HG02970 (cell line): ENCODE measurements at regions not wholly inside any gene's neighbourhood (a gene's known extent, or its start where the extent isn't known, plus 50 kb on each side); places are given as distances from the start of the nearest gene placed in this dataset.

Experiments
- ATAC-seq: cut with Tn5 transposase; IDR thresholded peaks from one replicate; pipeline ENCODE4 v1.9.1; 2021; ENCODE audit warnings: mild to moderate bottlenecking, moderate library complexity, moderate number of reproducible peaks; ENCODE audit not compliant: unreplicated experiment, low FRiP score

DNA sequence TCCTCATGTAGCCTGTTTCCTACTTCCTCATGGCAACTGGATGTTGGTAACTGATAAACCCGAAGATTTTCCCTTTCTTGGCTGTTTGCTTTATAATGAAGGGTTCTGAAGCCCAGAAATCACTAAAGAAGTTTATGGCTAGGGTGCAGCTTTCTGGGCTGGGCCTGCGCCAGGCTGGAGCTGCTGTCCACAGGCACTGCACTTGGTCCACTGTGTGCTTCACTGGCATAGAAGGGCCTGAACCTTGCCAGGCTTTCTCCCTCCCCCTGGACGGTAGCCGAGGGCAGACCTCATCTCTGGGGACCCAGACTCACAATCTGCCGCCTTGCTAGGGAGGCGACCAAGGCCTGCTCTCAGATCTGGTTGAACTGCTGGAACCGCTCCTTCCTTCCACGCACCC, 133.3 kb upstream of the SPRED2 start:
- no peak for ATAC-seq

DNA sequence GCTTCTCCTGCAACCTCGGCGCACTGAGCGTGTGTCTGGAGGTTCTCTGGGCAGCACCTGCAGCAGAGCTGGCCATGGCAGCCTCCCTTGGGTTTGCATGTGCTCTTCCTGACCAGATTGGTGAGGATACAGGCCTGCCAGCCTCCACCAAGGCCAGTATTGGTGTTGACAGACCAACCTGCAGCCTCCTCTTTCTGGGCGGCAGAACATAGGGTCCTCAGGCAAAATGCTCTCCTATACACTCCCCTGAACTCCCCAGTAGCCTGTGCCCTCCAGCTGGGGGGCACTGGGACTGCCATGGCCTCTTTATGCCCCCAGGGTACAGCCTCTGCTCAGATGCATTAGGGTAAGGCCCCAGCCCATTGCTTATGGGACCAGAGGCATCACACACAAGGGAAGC, 131.9 kb upstream of the SPRED2 start:
- no peak for ATAC-seq

DNA sequence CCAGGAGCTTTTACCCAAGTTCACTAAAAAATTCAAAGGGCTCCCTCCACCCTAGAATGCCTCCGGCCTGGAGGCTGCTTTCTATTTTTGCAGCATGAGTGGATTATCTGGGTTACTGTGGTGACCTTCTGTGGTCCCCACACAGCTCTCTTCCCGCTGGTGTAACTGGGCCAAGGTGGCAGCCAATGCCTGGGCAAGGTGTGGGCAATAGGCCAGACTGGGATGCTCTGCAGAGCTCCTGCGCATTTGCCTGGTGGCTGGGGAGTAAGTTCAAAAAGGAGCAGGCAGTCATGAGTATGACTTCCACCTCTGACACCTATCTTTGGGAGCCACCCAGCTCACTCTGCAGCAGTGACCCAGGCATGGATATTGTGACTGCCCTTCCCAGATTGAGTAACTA, 130.5 kb upstream of the SPRED2 start:
- no peak for ATAC-seq

DNA sequence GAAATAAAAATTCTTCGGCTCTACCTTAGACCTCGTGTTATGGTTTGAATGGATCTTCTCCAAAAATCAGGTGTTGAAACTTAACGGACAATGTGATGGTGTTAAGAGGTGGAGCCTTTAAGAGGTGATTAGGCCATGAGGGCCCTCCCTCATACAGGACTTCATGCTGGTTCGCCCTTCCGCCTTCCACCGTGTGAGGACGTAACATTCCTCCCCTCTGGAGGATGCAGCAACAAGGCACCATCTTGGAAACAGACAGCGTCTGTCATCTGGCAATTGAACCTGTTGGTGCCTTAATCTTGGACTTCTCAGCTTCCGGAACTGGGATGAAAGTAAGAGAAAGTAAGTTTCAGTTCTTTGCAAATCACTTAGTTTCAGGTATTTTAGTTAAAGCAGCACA, 126.3 kb upstream of the SPRED2 start:
- no peak for ATAC-seq

DNA sequence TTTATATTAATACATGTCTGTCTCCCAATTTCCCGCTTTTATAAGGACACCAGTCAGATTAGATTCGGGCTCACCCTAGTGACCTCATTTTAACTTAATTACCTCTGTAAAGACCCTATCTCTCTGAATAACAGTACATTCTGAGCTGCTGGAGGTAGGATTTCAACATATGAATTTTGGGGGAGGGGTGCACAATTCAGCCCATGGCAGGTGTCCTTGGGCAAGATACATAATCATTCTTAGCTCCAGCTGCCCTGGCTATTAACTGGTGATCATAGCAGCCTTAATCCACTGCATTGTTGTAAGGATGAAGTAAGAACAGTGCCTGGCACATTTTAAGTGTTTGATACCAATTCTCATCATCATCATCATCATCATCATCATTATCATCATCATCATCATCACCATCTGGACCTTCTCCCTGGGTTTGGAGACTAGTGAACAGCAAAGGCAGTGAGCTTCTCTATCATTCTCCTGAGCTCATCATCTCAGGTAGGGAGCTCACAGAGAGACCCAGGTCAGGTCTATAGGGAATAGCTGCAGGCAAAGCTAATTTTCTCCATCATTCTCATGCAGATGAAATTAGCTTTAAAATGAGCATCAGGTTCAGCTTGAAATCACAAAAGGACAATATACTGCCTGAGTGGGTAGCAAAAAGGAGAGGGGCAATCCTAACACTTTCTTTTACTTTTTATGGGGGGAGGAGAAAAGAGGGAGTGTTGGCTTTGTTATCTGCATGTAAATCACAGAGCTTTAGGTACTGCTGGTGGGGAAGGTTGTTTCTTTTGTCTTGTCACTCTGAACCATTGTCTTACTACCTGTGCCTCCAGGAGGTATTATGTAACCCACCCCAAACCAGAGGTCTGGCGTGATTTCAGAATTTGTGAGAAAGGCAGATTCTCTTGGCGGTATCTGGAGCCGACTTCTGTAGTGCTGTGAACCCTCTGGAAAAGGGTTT, 125.5 kb upstream of the SPRED2 start:
- no peak for ATAC-seq

DNA sequence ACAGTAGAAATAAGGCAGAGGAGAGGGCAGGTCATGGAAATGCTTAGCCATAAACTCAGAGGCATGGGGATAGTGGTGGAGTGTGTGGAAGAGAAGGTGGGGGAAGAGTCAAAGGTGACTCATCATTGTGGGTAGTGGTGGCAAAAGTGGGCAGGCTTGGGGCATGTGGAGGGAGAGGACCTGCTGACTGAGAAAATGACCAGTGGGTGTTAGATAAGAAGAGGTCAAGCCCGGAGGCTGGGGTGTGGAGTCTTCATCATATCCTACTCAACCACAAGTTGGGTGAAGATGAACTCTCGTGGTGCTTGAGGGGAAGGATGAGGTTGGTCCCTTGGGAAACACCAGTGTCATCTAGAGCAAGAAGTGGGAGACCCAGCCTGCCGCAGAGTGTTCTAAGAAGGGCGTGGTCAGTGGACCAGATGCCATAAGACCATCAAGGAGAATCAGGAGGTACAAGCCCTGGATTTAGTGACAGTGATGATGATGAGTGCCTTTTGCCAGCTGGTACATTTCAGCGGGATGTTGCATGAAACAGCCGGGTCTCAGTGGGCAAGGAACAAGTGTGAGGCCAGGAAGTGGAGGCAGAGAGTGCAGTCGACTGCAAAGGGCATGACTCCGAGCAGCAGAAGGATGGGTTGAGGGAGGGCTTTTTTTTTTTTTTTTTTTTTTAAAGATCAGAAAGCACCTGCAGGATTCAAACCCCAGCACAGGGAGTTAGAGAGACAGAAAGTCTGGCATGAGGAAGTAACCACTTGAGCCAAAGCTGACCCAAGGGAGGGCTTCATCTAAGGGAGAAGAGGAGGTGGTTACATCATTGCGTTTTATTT, 122.6 kb upstream of the SPRED2 start:
- ATAC-seq = no peak

DNA sequence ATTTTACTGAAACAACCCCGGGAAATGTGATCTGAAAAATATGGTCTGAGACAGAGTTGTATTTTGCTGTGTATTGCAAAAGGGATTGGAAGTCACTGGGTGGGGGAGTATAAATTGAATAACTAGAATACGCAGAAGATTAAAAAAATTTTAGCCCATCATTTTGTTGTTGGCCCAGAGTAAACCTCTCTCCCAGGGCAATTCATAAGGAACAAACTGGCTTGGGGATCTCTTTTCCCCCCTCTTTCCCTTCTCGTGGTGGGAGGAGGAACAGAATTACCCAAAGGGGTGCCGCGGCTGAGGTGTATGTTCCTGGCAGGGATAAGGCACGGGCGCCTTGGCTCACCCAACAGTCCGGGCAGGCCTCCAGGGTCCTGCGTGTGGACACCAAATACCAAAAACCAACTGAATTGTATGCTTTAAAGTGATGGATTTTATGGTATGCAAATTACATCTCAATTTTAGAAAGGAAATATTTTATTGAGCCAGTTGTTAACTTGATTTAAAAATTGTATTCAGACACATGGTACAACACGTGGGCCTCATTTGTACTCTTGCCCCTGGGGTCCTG, 121.2 kb upstream of the SPRED2 start:
- no peak for ATAC-seq

DNA sequence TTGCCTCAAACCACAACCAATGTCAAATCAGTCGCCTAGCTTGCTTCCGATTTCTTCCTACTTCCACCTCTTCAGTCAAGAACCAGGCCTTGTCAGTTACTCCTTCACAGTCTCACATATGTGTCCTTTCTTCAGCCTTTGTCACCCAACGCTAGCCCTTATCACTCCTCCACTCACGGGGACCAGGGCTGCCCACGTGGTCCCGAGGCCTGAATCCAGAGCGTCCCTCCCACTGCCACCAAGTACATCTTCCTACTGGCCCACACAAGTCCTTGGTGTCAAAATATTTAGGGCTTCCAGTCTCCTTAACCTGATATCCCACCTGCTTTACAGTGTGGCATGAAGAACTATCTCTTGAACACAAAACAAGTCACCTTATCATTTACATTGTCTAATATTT, 119.1 kb upstream of the SPRED2 start:
- ATAC-seq = no peak

DNA sequence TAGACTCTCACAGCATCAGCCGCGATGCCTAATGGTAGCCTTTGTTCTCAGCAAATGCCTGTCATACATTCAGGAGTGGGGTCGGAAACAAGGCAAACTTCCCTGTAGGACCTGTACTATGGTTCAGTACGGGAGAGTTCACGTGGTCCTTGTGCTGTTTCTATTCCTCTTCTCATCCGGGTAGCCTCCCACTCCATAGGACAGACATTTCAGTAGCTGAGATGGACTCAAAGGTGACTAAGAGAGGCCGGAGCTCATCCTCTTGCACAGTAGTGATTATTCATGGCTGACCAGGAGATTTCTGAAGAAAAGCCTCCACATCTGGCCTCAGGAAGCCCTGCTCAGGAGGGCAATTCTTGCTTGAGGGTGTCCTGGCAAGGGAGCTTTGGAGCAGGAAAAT, 117.8 kb upstream of the SPRED2 start:
- ATAC-seq = no peak

DNA sequence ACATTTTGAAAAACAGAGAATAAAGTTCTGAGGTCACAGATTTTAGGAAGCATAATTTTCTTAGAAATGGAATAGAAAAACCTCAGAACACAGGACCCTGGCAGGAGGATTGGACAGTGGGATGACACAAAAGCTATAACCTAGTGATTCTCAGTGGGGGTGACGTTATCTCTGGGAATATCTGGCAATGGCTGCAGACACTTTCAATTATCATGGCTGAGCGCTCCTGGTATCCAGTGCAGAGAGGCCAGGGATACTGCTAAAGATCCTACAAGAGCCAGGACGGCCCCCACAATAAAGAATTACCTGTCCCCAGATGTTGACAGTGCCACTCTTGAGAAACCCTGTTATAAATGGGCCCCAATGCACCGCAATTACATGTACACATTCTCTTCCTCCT, 117.2 kb upstream of the SPRED2 start:
- ATAC-seq = no peak

DNA sequence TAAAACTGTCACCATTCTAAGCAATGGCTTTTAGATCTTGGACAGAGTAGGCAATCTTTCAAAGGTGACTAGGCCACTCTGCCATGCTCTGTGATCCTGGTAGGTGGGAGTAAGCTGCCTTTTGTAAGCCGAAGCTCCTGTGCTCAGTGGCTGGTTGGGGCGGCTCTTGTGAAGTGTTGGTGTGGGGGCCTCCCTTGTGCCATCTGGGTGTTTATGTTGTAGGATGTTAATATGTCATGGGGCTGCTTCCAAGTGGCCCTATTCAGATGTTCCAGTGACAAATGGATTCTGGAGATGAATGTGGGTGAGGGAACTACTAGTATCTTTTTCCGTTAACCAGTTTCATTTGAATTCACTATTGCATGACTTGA, 116.8 kb upstream of the SPRED2 start:
- ATAC-seq = no peak

DNA sequence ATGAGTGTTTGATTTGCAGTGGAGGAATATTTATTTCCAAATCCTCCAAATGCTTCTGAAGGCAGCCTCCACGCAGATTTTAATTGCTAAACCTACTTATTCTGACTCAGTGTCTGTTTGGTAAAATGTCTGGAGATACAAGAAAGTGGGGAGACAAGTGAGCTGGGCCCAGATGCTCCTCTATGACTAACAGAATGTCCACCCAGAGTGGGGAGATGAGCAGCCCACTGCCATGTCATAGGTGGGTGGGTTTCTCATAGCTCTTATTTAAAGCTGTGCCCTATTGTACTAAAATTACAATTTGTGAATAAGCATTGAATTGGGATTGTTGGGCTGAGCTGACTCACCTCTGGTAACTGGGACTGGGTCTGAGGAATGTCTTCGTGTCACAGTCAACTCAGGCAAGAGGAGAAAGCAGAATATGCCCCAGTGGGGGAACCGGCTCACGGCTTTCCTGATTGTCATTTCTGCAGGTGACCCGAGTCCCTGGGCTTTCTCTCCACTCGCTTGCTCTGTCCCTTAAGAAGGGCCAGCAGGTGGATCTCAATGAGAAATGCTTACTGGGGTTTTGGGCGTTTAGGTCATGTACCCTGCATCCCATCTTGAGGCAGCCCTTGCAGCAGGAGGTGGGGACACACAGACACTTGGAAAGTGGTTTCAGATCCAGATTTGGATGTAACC, 116.3 kb upstream of the SPRED2 start:
- no peak for ATAC-seq

DNA sequence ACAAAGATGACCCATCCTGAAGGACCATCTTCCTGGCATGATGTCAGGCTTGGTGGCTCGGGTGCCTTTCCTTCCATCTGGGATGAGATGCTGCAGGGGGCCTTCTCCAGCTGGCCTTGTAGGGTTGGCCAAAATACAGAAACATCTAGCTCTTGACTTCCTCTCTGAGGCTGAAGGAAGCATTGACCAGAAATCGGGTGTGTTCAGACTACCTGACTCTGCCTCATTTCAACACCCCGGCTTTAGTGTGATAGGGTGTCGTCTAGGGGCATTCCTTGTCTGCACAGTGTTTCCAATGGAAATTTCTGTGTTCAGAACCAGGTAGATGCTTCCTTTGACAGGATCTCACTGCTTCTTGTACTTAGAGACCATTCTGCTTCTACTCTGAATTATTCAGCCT, 115.7 kb upstream of the SPRED2 start:
- no peak for ATAC-seq

DNA sequence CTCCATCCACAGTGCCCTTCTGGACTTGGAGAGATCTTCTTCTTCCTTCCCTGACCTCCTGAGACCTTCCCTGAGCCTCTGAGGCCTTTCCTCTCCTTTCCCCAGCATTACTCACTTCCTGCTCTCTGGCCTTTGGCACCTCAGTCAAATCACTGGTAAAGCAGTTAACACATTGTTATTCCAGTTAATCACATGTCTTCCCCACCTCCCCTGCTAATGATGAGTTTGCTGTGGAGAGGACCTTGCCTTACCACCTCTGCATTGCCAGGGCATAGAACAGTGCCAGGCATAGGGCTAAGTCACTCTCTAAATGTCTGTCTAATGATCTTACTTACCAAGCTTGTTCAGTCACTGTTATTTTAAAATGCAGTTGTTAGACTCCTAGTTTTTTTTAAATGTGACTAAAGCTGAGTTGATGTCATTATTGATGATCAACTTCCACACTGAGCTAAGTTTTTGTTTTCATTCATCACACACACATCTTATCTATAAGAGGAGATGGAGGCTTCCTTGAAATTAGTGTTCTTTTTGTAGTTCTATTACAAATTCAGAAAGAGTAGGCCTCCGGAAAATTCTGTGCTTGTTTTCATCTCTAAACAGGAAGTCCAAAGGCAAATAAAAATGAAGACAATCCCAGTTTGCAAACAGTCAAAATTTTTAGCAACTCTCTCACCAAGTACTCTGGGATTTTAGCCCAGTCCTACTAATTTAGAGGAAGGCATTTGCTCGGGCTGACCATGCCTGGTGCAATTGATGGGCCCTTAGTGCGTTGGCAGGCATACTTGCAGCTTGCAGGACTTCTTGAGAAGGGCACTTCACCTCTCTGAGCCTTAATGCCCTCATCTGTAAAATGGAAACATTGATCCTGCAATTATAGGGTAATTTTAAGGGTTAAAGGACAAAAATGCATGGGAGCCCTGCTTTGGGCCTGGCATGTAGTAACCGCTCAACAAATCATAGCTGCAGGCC, 113.7 kb upstream of the SPRED2 start:
- no peak for ATAC-seq

DNA sequence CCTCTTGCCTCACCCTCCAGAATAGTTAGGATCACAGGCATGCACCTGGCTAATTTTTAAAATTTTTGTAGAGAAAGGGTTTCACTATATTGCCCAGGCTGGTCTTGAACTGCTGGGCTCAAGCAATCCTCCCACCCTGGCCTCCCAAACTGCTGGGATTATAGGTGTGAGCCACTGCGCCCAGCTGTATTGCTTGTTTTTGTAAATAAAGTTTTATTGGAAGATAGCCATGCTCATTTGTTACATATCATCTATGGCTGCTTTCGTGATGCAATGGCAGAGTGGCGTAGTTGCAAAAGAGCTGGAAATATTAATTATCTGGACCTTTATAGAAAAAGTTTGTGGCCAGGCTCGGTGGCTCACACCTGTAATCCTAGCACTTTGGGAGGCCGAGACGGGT, 109.4 kb upstream of the SPRED2 start:
- no peak for ATAC-seq

DNA sequence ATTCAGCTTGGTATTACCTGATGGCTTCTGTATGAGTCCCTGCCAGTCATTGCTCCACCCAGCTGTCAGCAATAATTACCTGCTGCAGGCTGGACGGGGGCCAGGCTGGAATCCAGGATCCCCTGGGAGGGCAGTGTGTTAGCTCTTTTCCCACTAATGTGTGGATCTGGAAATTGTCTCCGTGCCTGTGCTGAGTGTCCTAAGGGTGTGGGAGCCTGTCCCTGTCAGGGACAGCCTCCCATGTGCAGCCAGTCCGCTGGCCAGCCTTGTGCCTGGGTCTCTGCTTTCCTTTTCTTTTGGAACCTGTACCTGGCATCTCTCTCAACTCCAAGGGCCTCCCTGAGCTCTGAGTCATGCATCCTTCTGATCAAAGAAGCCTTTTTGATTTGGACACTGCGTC, 107.2 kb upstream of the SPRED2 start:
- no peak for ATAC-seq

DNA sequence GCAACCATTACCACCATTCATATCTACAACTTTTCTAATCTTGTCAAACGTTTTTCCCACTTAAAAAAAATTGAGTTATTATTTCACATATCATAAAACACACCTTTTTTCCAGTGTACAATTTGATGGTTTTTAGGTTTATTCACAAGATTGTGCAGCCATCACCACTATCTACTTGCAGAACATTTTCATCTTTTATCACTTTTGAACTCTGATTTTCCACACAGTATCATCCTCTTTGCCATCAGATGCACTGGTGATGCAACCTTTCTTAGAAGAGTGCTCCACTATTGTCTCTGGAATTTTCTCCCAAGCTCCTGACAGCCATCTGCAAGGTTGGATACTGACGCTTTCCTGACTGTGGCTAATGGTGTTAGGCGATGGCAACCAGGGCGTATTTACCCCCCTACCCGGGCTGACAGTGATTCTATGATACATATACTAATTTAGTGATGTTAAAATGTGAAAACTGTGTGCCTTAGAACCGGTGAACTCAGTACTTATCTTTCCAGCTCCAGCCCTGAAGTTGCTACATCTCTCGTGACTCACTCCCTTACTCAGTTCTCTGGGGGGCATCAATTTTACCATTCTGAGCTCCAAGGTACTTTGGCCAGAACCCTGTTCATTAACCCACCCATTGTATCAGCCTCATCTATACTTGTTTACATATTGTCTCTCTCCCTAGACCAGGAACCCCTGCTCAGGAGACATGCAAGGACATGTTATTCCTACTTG, 105.4 kb upstream of the SPRED2 start:
- ATAC-seq = no peak

DNA sequence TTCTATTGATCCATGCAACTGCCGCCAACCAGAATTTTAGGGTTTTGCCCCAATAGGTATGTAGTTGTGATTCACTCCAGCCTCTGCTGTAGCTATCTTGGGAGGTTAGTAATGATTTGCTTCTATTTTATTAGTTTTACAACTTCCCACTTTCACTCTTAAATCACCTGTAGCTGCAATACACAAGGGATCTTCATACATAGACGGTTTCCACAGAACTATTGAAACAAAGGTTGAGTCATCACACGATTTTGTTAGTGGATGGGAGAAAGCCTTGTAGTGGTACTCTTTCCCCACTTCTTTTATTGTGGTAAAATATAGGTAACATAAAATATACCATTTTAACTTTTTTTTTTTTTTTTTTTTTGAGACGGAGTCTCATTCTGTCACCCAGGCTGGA, 104.2 kb upstream of the SPRED2 start:
- peak; percentile 60 for ATAC-seq

DNA sequence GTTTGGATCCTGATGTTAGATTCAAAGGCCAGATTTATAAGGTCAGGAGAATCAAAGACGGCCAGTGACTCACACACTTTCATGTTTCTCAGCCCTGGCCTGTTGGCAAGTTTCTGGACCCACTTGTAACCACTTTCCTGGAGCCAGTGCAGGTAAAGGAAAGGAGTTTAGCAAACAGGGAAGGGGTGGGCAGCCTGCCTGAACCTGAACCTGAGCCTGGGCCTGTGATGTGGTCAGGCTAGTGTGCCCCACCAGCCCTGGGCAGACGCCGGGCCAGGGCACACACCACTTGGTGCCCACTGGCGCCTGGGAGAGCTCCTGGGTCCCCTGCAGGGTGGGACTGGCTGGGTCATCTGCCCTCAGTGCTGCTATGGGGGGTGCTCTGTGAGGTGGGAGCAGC, 100.5 kb upstream of the SPRED2 start:
- ATAC-seq = no peak
